ENCODE measurements at regions not wholly inside any gene's neighbourhood (a gene's known extent, or its start where the extent isn't known, plus 50 kb on each side); places are given as distances from the start of the nearest gene placed in this dataset.

DNA sequence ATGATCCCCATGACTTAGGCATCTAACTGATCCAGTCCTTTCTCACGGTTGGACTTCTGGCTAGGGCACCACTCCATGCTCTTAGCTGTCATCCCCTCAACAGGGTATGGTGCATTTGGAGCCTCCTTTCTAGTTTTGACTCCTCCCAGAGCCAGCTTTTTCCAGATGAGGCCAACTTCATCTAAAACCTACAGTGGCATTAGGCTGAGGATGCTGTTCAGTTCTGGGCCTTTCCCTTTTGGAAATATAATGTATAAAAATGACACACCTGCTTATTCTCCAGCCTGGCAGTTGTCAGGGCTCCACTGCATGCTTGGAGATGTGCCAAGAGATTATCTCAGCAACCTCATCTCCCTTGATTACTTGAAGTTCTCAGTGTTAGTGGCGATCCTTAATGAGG is 239.7 kb downstream of the EMP1 start:
- TF ChIP-seq, protein P1, sequence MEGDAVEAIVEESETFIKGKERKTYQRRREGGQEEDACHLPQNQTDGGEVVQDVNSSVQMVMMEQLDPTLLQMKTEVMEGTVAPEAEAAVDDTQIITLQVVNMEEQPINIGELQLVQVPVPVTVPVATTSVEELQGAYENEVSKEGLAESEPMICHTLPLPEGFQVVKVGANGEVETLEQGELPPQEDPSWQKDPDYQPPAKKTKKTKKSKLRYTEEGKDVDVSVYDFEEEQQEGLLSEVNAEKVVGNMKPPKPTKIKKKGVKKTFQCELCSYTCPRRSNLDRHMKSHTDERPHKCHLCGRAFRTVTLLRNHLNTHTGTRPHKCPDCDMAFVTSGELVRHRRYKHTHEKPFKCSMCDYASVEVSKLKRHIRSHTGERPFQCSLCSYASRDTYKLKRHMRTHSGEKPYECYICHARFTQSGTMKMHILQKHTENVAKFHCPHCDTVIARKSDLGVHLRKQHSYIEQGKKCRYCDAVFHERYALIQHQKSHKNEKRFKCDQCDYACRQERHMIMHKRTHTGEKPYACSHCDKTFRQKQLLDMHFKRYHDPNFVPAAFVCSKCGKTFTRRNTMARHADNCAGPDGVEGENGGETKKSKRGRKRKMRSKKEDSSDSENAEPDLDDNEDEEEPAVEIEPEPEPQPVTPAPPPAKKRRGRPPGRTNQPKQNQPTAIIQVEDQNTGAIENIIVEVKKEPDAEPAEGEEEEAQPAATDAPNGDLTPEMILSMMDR (IDR thresholded peaks at IDR 0.05), result no peak
- TF ChIP-seq POLR2A (IDR thresholded peaks at IDR 0.05), result no peak

All from breast epithelium (tissue), 3 donors.